GM21528 (cell line): ENCODE measurements at regions not wholly inside any gene's neighbourhood (a gene's known extent, or its start where the extent isn't known, plus 50 kb on each side); places are given as distances from the start of the nearest gene placed in this dataset.
"Not testable (repeated sequence)": the region's sequence is repeated elsewhere in the genome, so short reads cannot be mapped to it uniquely, and the experiment has no call there.

Source experiments
- ATAC-seq: cut with Tn5 transposase; IDR thresholded peaks from one replicate; pipeline ENCODE4 v1.9.1; 2021; ENCODE audit warnings: mild to moderate bottlenecking, moderate library complexity; ENCODE audit not compliant: unreplicated experiment, low FRiP score

- no peak for ATAC-seq
Observed at GRCh38 chr5:82959466-82959865, 117.7 kb downstream of the TMEM167A start.

- ATAC-seq: no peak
Observed at GRCh38 chr5:82956600-82956999, 120.6 kb downstream of the TMEM167A start.

- ATAC-seq: no peak
Observed at GRCh38 chr5:82952326-82952725, 124.9 kb downstream of the TMEM167A start.

GRCh38 chr5:82944267-82944666, 132.9 kb downstream of the TMEM167A start:
- ATAC-seq: not testable (repeated sequence)

GRCh38 chr5:82942083-82942881, 134.9 kb downstream of the TMEM167A start:
- ATAC-seq: no peak

- ATAC-seq: no peak
Observed at GRCh38 chr5:82938901-82939725, 138.1 kb downstream of the TMEM167A start.

GRCh38 chr5:82932473-82933220, 144.5 kb downstream of the TMEM167A start:
- not testable (repeated sequence) for ATAC-seq

GRCh38 chr5:82931110-82931509, 146.1 kb downstream of the TMEM167A start:
- ATAC-seq: no peak

- no peak for ATAC-seq
Observed at GRCh38 chr5:82925061-82925411, 152.2 kb downstream of the TMEM167A start.

GRCh38 chr5:82924226-82925060, 152.8 kb downstream of the TMEM167A start:
- ATAC-seq: no peak

- no peak for ATAC-seq
Observed at GRCh38 chr5:82922086-82922734, 155.0 kb downstream of the TMEM167A start.

- no peak for ATAC-seq
Observed at GRCh38 chr5:82918311-82919031, 158.7 kb downstream of the TMEM167A start.

GRCh38 chr5:82917584-82917983, 159.6 kb downstream of the TMEM167A start:
- peak; percentile 71 for ATAC-seq

GRCh38 chr5:82913971-82914370, 163.2 kb downstream of the TMEM167A start:
- no peak for ATAC-seq

- no peak for ATAC-seq
Observed at GRCh38 chr5:82912462-82912861, 164.7 kb downstream of the TMEM167A start.

- no peak for ATAC-seq
Observed at GRCh38 chr5:82911910-82912309, 165.3 kb downstream of the TMEM167A start.

GRCh38 chr5:82910905-82911304, 166.3 kb downstream of the TMEM167A start:
- ATAC-seq: no peak

GRCh38 chr5:82910491-82910890, 166.7 kb downstream of the TMEM167A start:
- no peak for ATAC-seq

GRCh38 chr5:82909771-82910170, 167.4 kb downstream of the TMEM167A start:
- ATAC-seq: no peak
